RWPE1 (cell line): ENCODE measurements at regions not wholly inside any gene's neighbourhood (a gene's known extent, or its start where the extent isn't known, plus 50 kb on each side); places are given as distances from the start of the nearest gene placed in this dataset.

Experiments
- CTCF ChIA-PET: fragments of 350-600 bp; sonication (Branson Sonifier 250); formaldehyde crosslinking; extraction: SDS; loops from one replicate; lab custom pipeline; 2021; lab: Yijun Ruan, JAX
- POLR2A ChIA-PET: fragments of 400-600 bp; formaldehyde crosslinking; extraction: SDS; loops from one replicate; lab custom pipeline; 2020; ENCODE audit warnings: antibody characterized with exemption; ENCODE audit not compliant: low non-redundant PET; lab: Yijun Ruan, JAX
- DNase-seq: peaks from one replicate; pipeline ENCODE4 v3.0.0; 2012; ENCODE audit warnings: low spot score
- H3K27ac ChIP-seq: fragments of 450-650 bp; 2 replicates; pipeline ENCODE4 v1.5.1; 2017
- TF ChIP-seq, protein P1 (sequence below): fragments of 450-650 bp; conservative IDR thresholded peaks from 2 replicates; pipeline ENCODE4 v1.5.1; 2017; ENCODE audit warnings: low read depth, mild to moderate bottlenecking

DNA sequence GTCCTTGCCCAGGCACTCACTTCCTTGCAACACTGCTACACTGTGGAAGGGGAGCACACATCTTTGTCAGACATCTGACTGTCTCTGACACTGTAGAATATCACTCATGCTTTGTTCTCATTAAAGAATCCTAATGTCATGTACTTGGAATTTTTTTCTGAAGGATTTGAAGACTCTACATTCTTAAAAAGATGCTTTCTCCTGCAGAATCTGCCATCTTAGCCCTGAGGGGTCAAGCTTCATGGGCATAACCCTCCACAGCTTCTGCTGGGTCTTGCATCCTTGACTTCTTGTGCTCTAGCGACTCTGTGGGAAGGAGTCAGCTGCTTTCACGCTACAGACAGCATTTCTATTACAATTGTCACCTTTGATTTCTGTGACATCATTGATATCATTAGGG lies 417.2 kb downstream of the QKI start:
- no peak for DNase-seq
- CTCF ChIA-PET, result no interaction called here
- TF ChIP-seq, protein P1, sequence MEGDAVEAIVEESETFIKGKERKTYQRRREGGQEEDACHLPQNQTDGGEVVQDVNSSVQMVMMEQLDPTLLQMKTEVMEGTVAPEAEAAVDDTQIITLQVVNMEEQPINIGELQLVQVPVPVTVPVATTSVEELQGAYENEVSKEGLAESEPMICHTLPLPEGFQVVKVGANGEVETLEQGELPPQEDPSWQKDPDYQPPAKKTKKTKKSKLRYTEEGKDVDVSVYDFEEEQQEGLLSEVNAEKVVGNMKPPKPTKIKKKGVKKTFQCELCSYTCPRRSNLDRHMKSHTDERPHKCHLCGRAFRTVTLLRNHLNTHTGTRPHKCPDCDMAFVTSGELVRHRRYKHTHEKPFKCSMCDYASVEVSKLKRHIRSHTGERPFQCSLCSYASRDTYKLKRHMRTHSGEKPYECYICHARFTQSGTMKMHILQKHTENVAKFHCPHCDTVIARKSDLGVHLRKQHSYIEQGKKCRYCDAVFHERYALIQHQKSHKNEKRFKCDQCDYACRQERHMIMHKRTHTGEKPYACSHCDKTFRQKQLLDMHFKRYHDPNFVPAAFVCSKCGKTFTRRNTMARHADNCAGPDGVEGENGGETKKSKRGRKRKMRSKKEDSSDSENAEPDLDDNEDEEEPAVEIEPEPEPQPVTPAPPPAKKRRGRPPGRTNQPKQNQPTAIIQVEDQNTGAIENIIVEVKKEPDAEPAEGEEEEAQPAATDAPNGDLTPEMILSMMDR, result no peak
- H3K27ac ChIP-seq, result no peak overlapping the region
- POLR2A ChIA-PET, result no interaction called here

DNA sequence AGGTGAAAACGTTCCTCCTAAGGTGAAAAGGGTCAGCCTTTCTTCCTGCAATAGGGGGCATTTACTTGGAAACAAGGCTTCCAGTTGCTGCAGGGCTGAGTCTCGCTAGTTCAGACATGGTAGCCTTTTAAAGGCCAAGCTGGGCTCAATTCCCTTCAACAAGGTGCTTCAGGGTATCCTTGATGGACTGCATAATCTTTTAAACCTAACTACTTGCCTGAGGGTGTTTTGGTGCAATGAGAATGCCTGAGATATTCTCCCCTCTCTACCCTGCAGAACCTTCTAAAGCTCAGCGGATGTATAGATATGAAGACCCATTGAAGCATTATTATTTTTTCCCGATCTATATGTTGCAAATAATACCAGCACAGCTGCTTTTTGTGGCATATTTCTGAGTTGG lies 416.1 kb downstream of the QKI start:
- H3K27ac ChIP-seq, result no peak overlapping the region
- DNase-seq, result no peak
- TF ChIP-seq, protein P1, result no peak
- POLR2A ChIA-PET, result no interaction called here
- CTCF ChIA-PET, result no interaction called here

DNA sequence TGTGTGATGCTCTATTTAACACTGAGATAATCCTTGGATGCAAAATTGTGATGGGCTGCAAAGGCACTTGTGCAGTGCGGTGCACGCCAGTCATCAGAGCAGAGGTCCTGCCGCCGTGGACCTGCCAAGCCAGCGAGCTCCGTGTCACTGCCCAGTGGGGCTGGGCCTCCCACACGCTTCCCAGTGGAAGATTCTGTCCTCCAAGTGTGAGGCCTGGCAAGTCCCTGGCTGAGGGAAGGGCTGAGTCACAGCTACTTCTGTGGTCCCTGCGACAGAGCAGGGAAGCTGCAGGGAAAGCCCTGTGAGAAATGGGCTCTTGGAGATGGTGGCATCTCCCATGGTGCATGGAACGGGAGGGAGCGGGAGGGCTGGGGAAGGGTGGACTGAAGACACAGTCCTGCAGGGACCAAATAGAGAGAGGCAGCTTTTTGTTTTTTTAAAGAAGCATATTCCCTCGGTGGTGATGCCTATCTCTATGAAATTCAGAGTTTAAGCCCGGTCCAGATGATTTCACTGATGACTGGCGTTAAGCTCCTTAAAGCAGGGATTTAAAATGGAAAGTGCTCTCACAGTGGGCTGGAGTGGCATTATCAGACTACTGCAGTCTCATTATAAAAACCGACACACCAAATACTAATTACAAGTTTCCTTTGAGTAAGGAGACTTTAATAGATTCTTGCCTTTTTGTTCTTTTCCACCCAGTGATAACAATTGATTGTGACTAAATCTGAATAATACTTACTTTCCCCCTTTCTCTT lies 413.7 kb downstream of the QKI start:
- POLR2A ChIA-PET, result no interaction called here
- DNase-seq, result no peak
- no peak overlapping the region for H3K27ac ChIP-seq
- CTCF ChIA-PET, result no interaction called here
- TF ChIP-seq, protein P1, result no peak

DNA sequence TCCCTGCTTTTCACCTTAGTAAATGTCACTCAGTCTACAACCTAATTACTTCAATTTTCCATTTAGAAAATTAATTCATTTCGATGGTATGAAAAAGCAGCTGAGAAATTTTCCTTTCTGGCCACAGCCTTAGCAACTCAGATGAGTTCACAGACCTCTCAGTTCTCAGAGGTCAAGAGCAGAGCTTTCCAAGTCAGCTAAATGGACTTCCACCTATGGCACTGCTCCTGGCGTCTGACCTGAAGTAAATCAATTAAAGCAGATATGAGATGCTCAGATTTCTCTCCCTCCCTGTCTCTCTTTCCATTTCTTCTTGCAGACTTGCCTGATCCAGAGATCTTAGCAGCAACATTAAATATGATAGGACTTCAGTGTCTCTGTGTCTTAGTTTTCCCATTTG lies 412.6 kb downstream of the QKI start:
- POLR2A ChIA-PET, result no interaction called here
- DNase-seq, result no peak
- CTCF ChIA-PET, result no interaction called here
- TF ChIP-seq, protein P1, result no peak
- no peak overlapping the region for H3K27ac ChIP-seq

DNA sequence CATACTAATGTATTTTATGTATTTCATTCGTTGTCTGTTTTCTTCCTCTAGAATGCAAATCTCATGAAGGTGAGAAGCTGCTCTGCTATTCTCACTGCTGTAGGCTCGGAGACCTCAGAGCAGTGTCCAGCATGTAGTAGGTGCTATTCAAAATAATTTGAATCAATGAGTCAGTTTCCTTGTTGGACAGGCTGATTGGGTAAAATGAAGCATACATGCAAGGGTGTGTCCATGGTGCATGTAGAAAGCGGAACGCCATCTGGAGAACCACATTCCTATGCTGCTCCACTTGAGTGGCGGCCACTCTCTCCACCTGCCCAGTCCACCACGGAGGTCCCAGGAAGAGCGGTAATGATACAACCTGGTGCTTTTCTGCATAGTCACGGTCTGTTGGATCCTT lies 412.1 kb downstream of the QKI start:
- TF ChIP-seq, protein P1, result no peak
- H3K27ac ChIP-seq, result no peak overlapping the region
- ChIA-PET CTCF (no interaction called here), POLR2A (interaction anchor here (0.6 kb wide), 1 partner anchor 81 kb away, joined by 3 read pairs; no protein-coding TSS in a partner anchor)
- DNase-seq, result no peak

DNA sequence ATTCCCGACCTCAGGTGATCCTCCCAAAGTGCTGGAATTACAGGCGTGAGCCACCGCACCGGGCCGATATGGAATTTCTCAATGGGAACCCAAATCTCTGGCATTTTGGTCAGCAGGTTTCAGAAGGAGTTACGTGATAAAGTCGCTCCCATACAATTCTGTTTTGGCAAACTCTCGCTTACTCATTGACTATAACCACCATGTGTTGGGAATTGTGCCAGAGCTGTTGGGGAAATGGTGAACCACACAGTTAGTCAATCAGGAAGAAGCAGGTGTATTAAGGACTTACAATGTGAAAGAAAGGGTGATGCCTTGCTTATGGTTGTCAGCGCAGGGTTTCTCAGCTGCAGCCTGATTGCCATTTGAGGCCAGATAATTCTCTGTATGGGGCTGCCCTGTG lies 410.5 kb downstream of the QKI start:
- no peak overlapping the region for H3K27ac ChIP-seq
- peak; percentile 41 for DNase-seq
- ChIA-PET POLR2A (no interaction called here), CTCF (interaction anchor here (0.5 to 0.7 kb wide), 2 partner anchors 12 to 134 kb away, joined by 3 read pairs; no protein-coding TSS in a partner anchor)
- TF ChIP-seq, protein P1, result no peak
